GM12878 (cell line): ENCODE measurements at regions not wholly inside any gene's neighbourhood (a gene's known extent, or its start where the extent isn't known, plus 50 kb on each side); places are given as distances from the start of the nearest gene placed in this dataset.

ENCODE experiments used
- CHD4 ChIP-seq: fragments of 200-600 bp; sonication (generic); IDR thresholded peaks from 2 replicates; pipeline ENCODE4 v1.6.1; 2016; ENCODE audit warnings: mild to moderate bottlenecking
- HCFC1 ChIP-seq: fragments of 150-350 bp; IDR thresholded peaks from 2 replicates; pipeline ENCODE4 v1.6.1; 2014; ENCODE audit warnings: low read length
- POLR2AphosphoS2 ChIP-seq: IDR thresholded peaks from 2 replicates; pipeline ENCODE4 v1.6.1; 2011; ENCODE audit warnings: low read depth, mild to moderate bottlenecking, low read length, improper control_type of control experiment, moderate library complexity
- SRF ChIP-seq, 2 experiments: IDR thresholded peaks; 2 replicates each; pipeline ENCODE4 v1.6.1; 2011; ENCODE audit warnings: low read depth in 2 of 2, low read length in 2 of 2, mild to moderate bottlenecking in 1 of 2, moderate library complexity in 1 of 2
- ZBTB11 ChIP-seq: fragments of 450-650 bp; formaldehyde crosslinking; IDR thresholded peaks from 2 replicates; pipeline ENCODE4 v1.5.0; 2022; ENCODE audit warnings: mild to moderate bottlenecking, missing genetic modification characterization
- TF ChIP-seq, protein P1 (sequence below): fragments of 150-350 bp; IDR thresholded peaks from 2 replicates; pipeline ENCODE4 v1.6.1; 2014; ENCODE audit warnings: mild to moderate bottlenecking, low read depth, low read length
- TF ChIP-seq, protein P2 (sequence below): fragments of 450-650 bp; IDR thresholded peaks from 2 replicates; pipeline ENCODE4 v1.6.1; 2016; ENCODE audit warnings: mild to moderate bottlenecking, moderate library complexity, borderline replicate concordance

DNA sequence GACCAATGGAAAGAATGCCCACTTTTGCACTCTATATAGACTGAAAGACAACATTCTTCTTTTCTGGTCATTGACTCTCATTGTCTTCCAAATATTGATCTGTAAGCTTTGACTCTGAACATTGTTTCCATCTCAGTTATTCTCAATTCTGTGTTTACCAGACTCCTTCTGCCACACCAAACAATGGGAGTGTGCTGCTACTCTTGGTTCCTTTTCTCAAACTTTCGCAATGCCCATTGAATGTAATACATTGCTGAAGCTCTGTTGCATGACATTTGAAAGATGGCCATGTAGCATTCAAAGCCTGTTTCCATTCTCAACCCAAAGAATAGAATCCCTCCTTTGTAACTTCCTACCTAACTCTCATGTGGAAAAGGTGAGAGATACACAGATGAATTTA, 136.2 kb downstream of the BTC start (continued):
- TF ChIP-seq ZBTB11 (CRISPR knock-in tag) (no peak), POLR2AphosphoS2 (no peak), HCFC1 (no peak), SRF (IDR thresholded peaks at IDR 0.05; ENCODE audit: low read depth in 2 of 2, low read length in 2 of 2) (no peak), CHD4 (no peak)
- TF ChIP-seq, protein P1, sequence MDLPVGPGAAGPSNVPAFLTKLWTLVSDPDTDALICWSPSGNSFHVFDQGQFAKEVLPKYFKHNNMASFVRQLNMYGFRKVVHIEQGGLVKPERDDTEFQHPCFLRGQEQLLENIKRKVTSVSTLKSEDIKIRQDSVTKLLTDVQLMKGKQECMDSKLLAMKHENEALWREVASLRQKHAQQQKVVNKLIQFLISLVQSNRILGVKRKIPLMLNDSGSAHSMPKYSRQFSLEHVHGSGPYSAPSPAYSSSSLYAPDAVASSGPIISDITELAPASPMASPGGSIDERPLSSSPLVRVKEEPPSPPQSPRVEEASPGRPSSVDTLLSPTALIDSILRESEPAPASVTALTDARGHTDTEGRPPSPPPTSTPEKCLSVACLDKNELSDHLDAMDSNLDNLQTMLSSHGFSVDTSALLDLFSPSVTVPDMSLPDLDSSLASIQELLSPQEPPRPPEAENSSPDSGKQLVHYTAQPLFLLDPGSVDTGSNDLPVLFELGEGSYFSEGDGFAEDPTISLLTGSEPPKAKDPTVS = no peak
- TF ChIP-seq, protein P2, sequence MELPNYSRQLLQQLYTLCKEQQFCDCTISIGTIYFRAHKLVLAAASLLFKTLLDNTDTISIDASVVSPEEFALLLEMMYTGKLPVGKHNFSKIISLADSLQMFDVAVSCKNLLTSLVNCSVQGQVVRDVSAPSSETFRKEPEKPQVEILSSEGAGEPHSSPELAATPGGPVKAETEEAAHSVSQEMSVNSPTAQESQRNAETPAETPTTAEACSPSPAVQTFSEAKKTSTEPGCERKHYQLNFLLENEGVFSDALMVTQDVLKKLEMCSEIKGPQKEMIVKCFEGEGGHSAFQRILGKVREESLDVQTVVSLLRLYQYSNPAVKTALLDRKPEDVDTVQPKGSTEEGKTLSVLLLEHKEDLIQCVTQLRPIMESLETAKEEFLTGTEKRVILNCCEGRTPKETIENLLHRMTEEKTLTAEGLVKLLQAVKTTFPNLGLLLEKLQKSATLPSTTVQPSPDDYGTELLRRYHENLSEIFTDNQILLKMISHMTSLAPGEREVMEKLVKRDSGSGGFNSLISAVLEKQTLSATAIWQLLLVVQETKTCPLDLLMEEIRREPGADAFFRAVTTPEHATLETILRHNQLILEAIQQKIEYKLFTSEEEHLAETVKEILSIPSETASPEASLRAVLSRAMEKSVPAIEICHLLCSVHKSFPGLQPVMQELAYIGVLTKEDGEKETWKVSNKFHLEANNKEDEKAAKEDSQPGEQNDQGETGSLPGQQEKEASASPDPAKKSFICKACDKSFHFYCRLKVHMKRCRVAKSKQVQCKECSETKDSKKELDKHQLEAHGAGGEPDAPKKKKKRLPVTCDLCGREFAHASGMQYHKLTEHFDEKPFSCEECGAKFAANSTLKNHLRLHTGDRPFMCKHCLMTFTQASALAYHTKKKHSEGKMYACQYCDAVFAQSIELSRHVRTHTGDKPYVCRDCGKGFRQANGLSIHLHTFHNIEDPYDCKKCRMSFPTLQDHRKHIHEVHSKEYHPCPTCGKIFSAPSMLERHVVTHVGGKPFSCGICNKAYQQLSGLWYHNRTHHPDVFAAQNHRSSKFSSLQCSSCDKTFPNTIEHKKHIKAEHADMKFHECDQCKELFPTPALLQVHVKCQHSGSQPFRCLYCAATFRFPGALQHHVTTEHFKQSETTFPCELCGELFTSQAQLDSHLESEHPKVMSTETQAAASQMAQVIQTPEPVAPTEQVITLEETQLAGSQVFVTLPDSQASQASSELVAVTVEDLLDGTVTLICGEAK = no peak
